Prostate gland (tissue), 2 donors: ENCODE measurements at regions not wholly inside any gene's neighbourhood (a gene's known extent, or its start where the extent isn't known, plus 50 kb on each side); places are given as distances from the start of the nearest gene placed in this dataset.
"Not testable (repeated sequence)": the region's sequence is repeated elsewhere in the genome, so short reads cannot be mapped to it uniquely, and the experiment has no call there.

Experiments
- DNase-seq: peaks from one replicate; pipeline ENCODE4 v3.0.0-alpha.2; 2019; ENCODE audit warnings: low spot score
- H3K27ac ChIP-seq, 2 donors: fragments of 200-600 bp; sonication (generic); 2 replicates each; pipeline ENCODE4 v1.5.1; 2017 to 2019
- H3K27me3 ChIP-seq: fragments of 200-600 bp; sonication (generic); replicated peaks from 2 replicates; pipeline ENCODE4 v1.5.1; 2019; ENCODE audit not compliant: insufficient read depth
- H3K36me3 ChIP-seq, 2 donors: fragments of 200-600 bp; sonication (generic); 1 replicate in 1 of 2; 2 replicates in 1 of 2; pipeline versions ENCODE4 v1.5.1 to v1.8.1; 2017 to 2019
- H3K4me1 ChIP-seq: fragments of 200-600 bp; sonication (generic); replicated peaks from 2 replicates; pipeline ENCODE4 v1.5.1; 2019
- H3K4me3 ChIP-seq, 2 donors: fragments of 200-600 bp; sonication (generic); 2 replicates each; pipeline ENCODE4 v1.5.1; 2017 to 2019
- H3K9me3 ChIP-seq: fragments of 200-600 bp; sonication (generic); 2 replicates; pipeline ENCODE4 v1.5.1; 2017
- CTCF ChIP-seq, 4 experiments: fragments of 200-600 bp in 2 of 4; fragments of 450-650 bp in 2 of 4; sonication (generic) in 2 of 4; IDR thresholded peaks; 1 replicate in 3 of 4; 2 replicates in 1 of 4; pipeline ENCODE4 v1.5.1; 2016 to 2019; ENCODE audit warnings: antibody characterized with exemption in 4 of 4, mild to moderate bottlenecking in 2 of 4, moderate library complexity in 2 of 4
- POLR2A ChIP-seq: fragments of 450-650 bp; IDR thresholded peaks from one replicate; pipeline ENCODE4 v1.6.1; 2016; ENCODE audit warnings: antibody characterized with exemption, mild to moderate bottlenecking
- POLR2AphosphoS5 ChIP-seq: sonication (generic); formaldehyde crosslinking; IDR thresholded peaks from one replicate; pipeline ENCODE4 v1.6.1; 2017; ENCODE audit warnings: antibody characterized with exemption
- WGBS: methylation state at CpG from one replicate; pipeline ENCODE4 v1.1.5; 2018; 5-methylcytosine and 5-hydroxymethylcytosine counted together
- intact Hi-C: fragments of 100-400 bp; cut with DNase I; formaldehyde crosslinking; loops from one replicate; pipeline ENCODE4 v1.14.2; 2022

GRCh38 chr4:169841776-169842175, 84.0 kb upstream of the HPF1 start:
- Histone ChIP-seq H3K27me3 (no peaks in the 10 kb centered on the region), H3K4me1 (no peaks in the 10 kb centered on the region), H3K4me3 (no peak overlapping the region), H3K9me3 (no peaks in the 10 kb centered on the region), H3K36me3 (no peaks in the 10 kb centered on the region), H3K27ac (no peak overlapping the region)
- WGBS, result 48% methylated on average over 2 of the region's 3 CpGs
- TF ChIP-seq POLR2AphosphoS5, result no peak
- TF ChIP-seq POLR2A, result no peak
- no peak for TF ChIP-seq CTCF (IDR thresholded peaks at IDR 0.05)
- DNase-seq, result no peak
- intact Hi-C loops, result no loop called here

GRCh38 chr4:169840554-169840953, 82.8 kb upstream of the HPF1 start:
- H3K36me3 ChIP-seq, result no peaks in the 10 kb centered on the region
- intact Hi-C loops, result no loop called here
- DNase-seq, result no peak
- no peak overlapping the region for H3K27ac ChIP-seq
- H3K4me3 ChIP-seq, result no peak overlapping the region
- H3K4me1 ChIP-seq, result no peaks in the 10 kb centered on the region
- TF ChIP-seq POLR2A (no peak), POLR2AphosphoS5 (no peak), CTCF (IDR thresholded peaks at IDR 0.05) (no peak)
- no peaks in the 10 kb centered on the region for H3K9me3 ChIP-seq
- no peaks in the 10 kb centered on the region for H3K27me3 ChIP-seq
- 55% methylated on average over 3 of the region's 3 CpGs for WGBS

GRCh38 chr4:169828329-169828728, 70.6 kb upstream of the HPF1 start:
- H3K9me3 ChIP-seq, DNase-seq, H3K4me3 ChIP-seq, H3K36me3 ChIP-seq, H3K4me1 ChIP-seq, H3K27me3 ChIP-seq, H3K27ac ChIP-seq, intact Hi-C loops: not testable (repeated sequence)
- 92% methylated on average over 21 of the region's 29 CpGs for WGBS

GRCh38 chr4:169826634-169827187, 69.0 kb upstream of the HPF1 start:
- Histone ChIP-seq H3K4me3 (no peak overlapping the region), H3K27ac (no peak overlapping the region), H3K27me3 (no peaks in the 10 kb centered on the region), H3K36me3 (no peaks in the 10 kb centered on the region), H3K9me3 (no peaks in the 10 kb centered on the region), H3K4me1 (no peaks in the 10 kb centered on the region)
- DNase-seq, result no peak
- TF ChIP-seq POLR2A (no peak), CTCF (IDR thresholded peaks at IDR 0.05) (no peak), POLR2AphosphoS5 (no peak)
- WGBS, result 64% methylated on average over 6 of the region's 6 CpGs
- intact Hi-C loops, result no loop called here

- Histone ChIP-seq H3K4me1 (no peaks in the 10 kb centered on the region), H3K4me3 (no peak overlapping the region), H3K27ac (no peak overlapping the region), H3K36me3 (no peaks in the 10 kb centered on the region), H3K27me3 (no peaks in the 10 kb centered on the region), H3K9me3 (no peaks in the 10 kb centered on the region)
- 24% methylated on average over 7 of the region's 7 CpGs for WGBS
- DNase-seq, result peak; percentile 12
- intact Hi-C loops, result no loop called here
- TF ChIP-seq CTCF (IDR thresholded peaks at IDR 0.05), result no peak
- TF ChIP-seq POLR2A, result no peak
- no peak for TF ChIP-seq POLR2AphosphoS5
Measured at GRCh38 chr4:169823685-169824084, 65.9 kb upstream of the HPF1 start.
